Right lobe of liver (tissue), 4 donors: ENCODE measurements at regions not wholly inside any gene's neighbourhood (a gene's known extent, or its start where the extent isn't known, plus 50 kb on each side); places are given as distances from the start of the nearest gene placed in this dataset.

Experiments
- POLR2A ChIP-seq: fragments of 450-650 bp; IDR thresholded peaks from one replicate; pipeline ENCODE4 v1.6.1; 2017; ENCODE audit warnings: antibody characterized with exemption, mild to moderate bottlenecking
- TF ChIP-seq, protein P1 (sequence below), 4 donors: fragments of 200-600 bp in 3 of 4; fragments of 450-650 bp in 1 of 4; IDR thresholded peaks; one replicate each; pipeline versions ENCODE4 v1.5.1 to v1.8.0; 2016 to 2022; ENCODE audit warnings: antibody characterized with exemption in 4 of 4, mild to moderate bottlenecking in 2 of 4
- donor health status: DM: no; HTN: no; CAD: no.
- donor health status: DM: no; HTN: no; CAD: no.
- donor health status: DM: no; HTN: yes; CAD: no.

DNA sequence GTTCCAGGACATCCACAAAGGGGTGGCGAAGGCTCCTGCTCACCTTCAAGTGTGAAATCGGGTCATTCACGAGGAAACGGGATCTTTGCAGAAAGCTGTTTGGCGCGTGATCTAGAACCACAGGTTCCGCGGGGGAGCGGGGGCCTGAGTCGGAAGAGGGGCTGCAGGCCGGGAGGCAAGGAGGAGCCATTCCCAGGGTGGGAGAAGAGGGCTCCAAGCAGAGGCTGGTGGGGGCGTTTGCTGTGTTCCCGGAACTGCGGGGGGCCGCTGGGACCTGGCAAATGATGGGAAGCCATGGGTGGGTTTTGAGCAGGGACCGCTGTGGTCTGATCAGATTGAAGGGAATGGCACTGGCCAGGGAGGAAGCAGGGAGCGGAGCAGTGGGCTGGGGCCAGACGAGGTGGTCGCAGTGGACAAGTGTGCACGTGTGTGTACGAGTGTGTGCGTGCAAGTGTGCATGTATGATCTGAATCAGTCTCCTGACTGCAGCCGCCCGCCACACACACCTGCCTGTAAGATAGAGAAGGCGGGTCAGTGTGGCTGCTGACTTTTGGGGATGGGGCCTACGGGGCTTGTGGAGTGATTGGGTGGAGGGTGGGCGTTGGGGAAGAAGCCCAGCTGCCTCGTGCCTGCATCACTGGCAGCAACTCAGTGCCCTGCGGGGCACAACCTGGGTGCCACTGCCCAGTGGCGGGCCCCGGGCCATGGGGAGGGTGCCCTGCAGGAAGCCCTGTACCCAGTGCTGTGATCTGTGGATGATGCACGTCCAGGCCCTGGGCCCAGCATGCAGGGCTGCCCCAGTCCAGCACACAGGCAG lies 141.9 kb downstream of the KIF26A start:
- TF ChIP-seq, protein P1, sequence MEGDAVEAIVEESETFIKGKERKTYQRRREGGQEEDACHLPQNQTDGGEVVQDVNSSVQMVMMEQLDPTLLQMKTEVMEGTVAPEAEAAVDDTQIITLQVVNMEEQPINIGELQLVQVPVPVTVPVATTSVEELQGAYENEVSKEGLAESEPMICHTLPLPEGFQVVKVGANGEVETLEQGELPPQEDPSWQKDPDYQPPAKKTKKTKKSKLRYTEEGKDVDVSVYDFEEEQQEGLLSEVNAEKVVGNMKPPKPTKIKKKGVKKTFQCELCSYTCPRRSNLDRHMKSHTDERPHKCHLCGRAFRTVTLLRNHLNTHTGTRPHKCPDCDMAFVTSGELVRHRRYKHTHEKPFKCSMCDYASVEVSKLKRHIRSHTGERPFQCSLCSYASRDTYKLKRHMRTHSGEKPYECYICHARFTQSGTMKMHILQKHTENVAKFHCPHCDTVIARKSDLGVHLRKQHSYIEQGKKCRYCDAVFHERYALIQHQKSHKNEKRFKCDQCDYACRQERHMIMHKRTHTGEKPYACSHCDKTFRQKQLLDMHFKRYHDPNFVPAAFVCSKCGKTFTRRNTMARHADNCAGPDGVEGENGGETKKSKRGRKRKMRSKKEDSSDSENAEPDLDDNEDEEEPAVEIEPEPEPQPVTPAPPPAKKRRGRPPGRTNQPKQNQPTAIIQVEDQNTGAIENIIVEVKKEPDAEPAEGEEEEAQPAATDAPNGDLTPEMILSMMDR (IDR thresholded peaks at IDR 0.05) = no peak
- TF ChIP-seq POLR2A = no peak
